ENCODE measurements at regions not wholly inside any gene's neighbourhood (a gene's known extent, or its start where the extent isn't known, plus 50 kb on each side); places are given as distances from the start of the nearest gene placed in this dataset.

DNA sequence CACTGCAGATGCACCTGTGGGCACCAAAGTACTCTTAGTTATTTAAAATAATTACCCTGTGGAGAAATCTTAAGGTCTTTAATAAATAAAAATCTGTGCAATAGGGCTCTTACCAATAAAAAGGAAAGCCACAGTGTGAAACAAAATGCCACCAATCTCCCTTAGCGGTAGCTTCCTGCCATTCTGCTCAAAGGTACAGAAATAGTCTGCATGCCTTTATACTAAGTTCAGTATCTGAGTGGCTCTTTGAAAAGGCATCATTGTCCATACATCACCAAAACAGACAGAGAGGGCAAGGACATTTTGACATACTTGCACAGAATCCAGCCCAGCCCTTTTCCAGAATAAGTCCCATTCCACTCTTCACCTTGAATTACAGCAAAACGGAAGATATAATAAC lies 161.0 kb downstream of the KLF12 start:
- TF ChIP-seq CTCF (IDR thresholded peaks at IDR 0.05) (no peak), POLR2A (IDR thresholded peaks at IDR 0.05) (no peak)
